Upper lobe of right lung (tissue), 1 donor: ENCODE measurements at regions not wholly inside any gene's neighbourhood (a gene's known extent, or its start where the extent isn't known, plus 50 kb on each side); places are given as distances from the start of the nearest gene placed in this dataset.

Source experiments
- ATAC-seq: fragments of 200-7000 bp; cut with Tn5 transposase; one replicate; pipeline ENCODE4 v1.9.1; 2020; ENCODE audit warnings: mild to moderate bottlenecking, moderate library complexity
- DNase-seq: peaks from one replicate; pipeline ENCODE4 v3.0.0-alpha.2; 2020
- H3K27ac ChIP-seq: fragments of 200-600 bp; one replicate; pipeline ENCODE4 v1.8.0; 2022
- H3K27me3 ChIP-seq: fragments of 200-600 bp; one replicate; pipeline ENCODE4 v1.8.0; 2022; ENCODE audit warnings: mild to moderate bottlenecking
- H3K36me3 ChIP-seq: fragments of 200-600 bp; one replicate; pipeline ENCODE4 v1.8.0; 2022
- H3K4me1 ChIP-seq: fragments of 200-600 bp; one replicate; pipeline ENCODE4 v1.8.0; 2022
- H3K4me3 ChIP-seq: fragments of 200-600 bp; one replicate; pipeline ENCODE4 v1.8.0; 2022; ENCODE audit warnings: mild to moderate bottlenecking
- H3K9me3 ChIP-seq: fragments of 200-600 bp; one replicate; pipeline ENCODE4 v1.8.0; 2022
- CTCF ChIP-seq: fragments of 200-600 bp; IDR thresholded peaks from one replicate; pipeline ENCODE4 v1.8.0; 2022; ENCODE audit warnings: antibody characterized with exemption
- intact Hi-C: fragments of 100-400 bp; cut with DNase I; formaldehyde crosslinking; loops from one replicate; pipeline ENCODE4 v1.11.0; 2022
- donor health status: DM: no; HTN: yes; CAD: no; lungs with severe emphysema.

- no peak overlapping the region for H3K27ac ChIP-seq
- no peaks in the 10 kb centered on the region for H3K36me3 ChIP-seq
- ATAC-seq, result no peak
- intact Hi-C loops, result no loop called here
- no peaks in the 10 kb centered on the region for H3K4me1 ChIP-seq
- no peaks in the 10 kb centered on the region for H3K9me3 ChIP-seq
- TF ChIP-seq CTCF, result no peak
- DNase-seq, result no peak
- no peak overlapping the region for H3K4me3 ChIP-seq
- no peaks in the 10 kb centered on the region for H3K27me3 ChIP-seq
These were observed 164.3 kb upstream of the LRIG1 start for GRCh38 chr3:66665021-66665695.

- DNase-seq (no peak), ATAC-seq (no peak)
- no peaks in the 10 kb centered on the region for H3K9me3 ChIP-seq
- no peaks in the 10 kb centered on the region for H3K4me1 ChIP-seq
- no peak overlapping the region for H3K27ac ChIP-seq
- H3K27me3 ChIP-seq, result no peaks in the 10 kb centered on the region
- intact Hi-C loops, result no loop called here
- TF ChIP-seq CTCF, result no peak
- no peaks in the 10 kb centered on the region for H3K36me3 ChIP-seq
- H3K4me3 ChIP-seq, result no peak overlapping the region
These were observed 165.5 kb upstream of the LRIG1 start for GRCh38 chr3:66666362-66666761.

- H3K36me3 ChIP-seq, result no peaks in the 10 kb centered on the region
- no peaks in the 10 kb centered on the region for H3K27me3 ChIP-seq
- intact Hi-C loops, result no loop called here
- TF ChIP-seq CTCF, result no peak
- H3K9me3 ChIP-seq, result no peaks in the 10 kb centered on the region
- H3K4me3 ChIP-seq, result no peak overlapping the region
- DNase-seq (no peak), ATAC-seq (no peak)
- H3K27ac ChIP-seq, result no peak overlapping the region
- no peaks in the 10 kb centered on the region for H3K4me1 ChIP-seq
These were observed 166.4 kb upstream of the LRIG1 start for GRCh38 chr3:66667263-66667662.

- no peak for ATAC-seq
- Histone ChIP-seq H3K27ac (no peak overlapping the region), H3K36me3 (no peaks in the 10 kb centered on the region), H3K27me3 (no peaks in the 10 kb centered on the region), H3K4me1 (no peaks in the 10 kb centered on the region), H3K9me3 (no peaks in the 10 kb centered on the region), H3K4me3 (no peak overlapping the region)
- DNase-seq, result no peak
- TF ChIP-seq CTCF, result no peak
- intact Hi-C loops, result no loop called here
These were observed 170.5 kb upstream of the LRIG1 start for GRCh38 chr3:66671291-66671690.

GRCh38 chr3:66672830-66673229 is 172.0 kb upstream of the LRIG1 start:
- Histone ChIP-seq H3K4me3 (no peak overlapping the region), H3K27me3 (no peaks in the 10 kb centered on the region), H3K27ac (no peak overlapping the region), H3K4me1 (no peaks in the 10 kb centered on the region), H3K36me3 (no peaks in the 10 kb centered on the region), H3K9me3 (no peaks in the 10 kb centered on the region)
- intact Hi-C loops, result no loop called here
- ATAC-seq (no peak), DNase-seq (no peak)
- no peak for TF ChIP-seq CTCF

GRCh38 chr3:66673293-66673692 is 172.5 kb upstream of the LRIG1 start:
- intact Hi-C loops, result no loop called here
- Histone ChIP-seq H3K27ac (no peak overlapping the region), H3K9me3 (no peaks in the 10 kb centered on the region), H3K4me3 (no peak overlapping the region), H3K36me3 (no peaks in the 10 kb centered on the region), H3K27me3 (no peaks in the 10 kb centered on the region), H3K4me1 (no peaks in the 10 kb centered on the region)
- no peak for TF ChIP-seq CTCF
- ATAC-seq (no peak), DNase-seq (no peak)
